GM12875 (cell line): ENCODE measurements at regions not wholly inside any gene's neighbourhood (a gene's known extent, or its start where the extent isn't known, plus 50 kb on each side); places are given as distances from the start of the nearest gene placed in this dataset.

Experiments used
- H3K4me3 ChIP-seq: one replicate; pipeline ENCODE4 v1.5.1; 2011; ENCODE audit warnings: low read depth, low read length, control low read depth
- CTCF ChIP-seq: IDR thresholded peaks from 2 replicates; pipeline ENCODE4 v1.5.1; 2011; ENCODE audit warnings: low read depth, mild to moderate bottlenecking, control low read depth, inconsistent platforms, low read length, moderate library complexity, borderline replicate concordance; ENCODE audit not compliant: insufficient read depth

- TF ChIP-seq CTCF, result no peak
- no peak overlapping the region for H3K4me3 ChIP-seq
These were observed 494.2 kb downstream of the TDRD15 start for GRCh38 chr2:21617885-21618434.

GRCh38 chr2:21620771-21621170 is 497.0 kb downstream of the TDRD15 start:
- no peak overlapping the region for H3K4me3 ChIP-seq
- TF ChIP-seq CTCF, result no peak

GRCh38 chr2:21627938-21628337 is 504.2 kb downstream of the TDRD15 start:
- no peak overlapping the region for H3K4me3 ChIP-seq
- no peak for TF ChIP-seq CTCF

- no peak overlapping the region for H3K4me3 ChIP-seq
- TF ChIP-seq CTCF, result no peak
These were observed 509.2 kb downstream of the TDRD15 start for GRCh38 chr2:21633015-21633414.

- no peak for TF ChIP-seq CTCF
- H3K4me3 ChIP-seq, result no peak overlapping the region
These were observed 509.7 kb downstream of the TDRD15 start for GRCh38 chr2:21633466-21633865.

- no peak overlapping the region for H3K4me3 ChIP-seq
- TF ChIP-seq CTCF, result no peak
These were observed 510.1 kb downstream of the TDRD15 start for GRCh38 chr2:21633911-21634310.

- H3K4me3 ChIP-seq, result no peak overlapping the region
- TF ChIP-seq CTCF, result no peak
These were observed 516.3 kb downstream of the TDRD15 start for GRCh38 chr2:21640046-21640445.
